ENCODE measurements at regions not wholly inside any gene's neighbourhood (a gene's known extent, or its start where the extent isn't known, plus 50 kb on each side); places are given as distances from the start of the nearest gene placed in this dataset.

- TF ChIP-seq CTCF (conservative IDR thresholded peaks at IDR 0.05) = no peak
- no peak for TF ChIP-seq EZH2 (IDR thresholded peaks at IDR 0.05; ENCODE audit: low read depth)
Measured at GRCh38 chrX:65903750-65904149, 136.1 kb downstream of the VSIG4 start.

All from PC-9 (cell line).